H9 (cell line): ENCODE measurements at regions not wholly inside any gene's neighbourhood (a gene's known extent, or its start where the extent isn't known, plus 50 kb on each side); places are given as distances from the start of the nearest gene placed in this dataset.

ENCODE experiments used
- DNase-seq: peaks from one replicate; pipeline ENCODE4 v3.0.0-alpha.2; 2017
- H2AFZ ChIP-seq: one replicate; pipeline ENCODE4 v1.6.1; 2013; ENCODE audit warnings: mild to moderate bottlenecking, low read length, control low read depth, moderate library complexity
- H2AK5ac ChIP-seq: 2 replicates; pipeline ENCODE4 v1.6.1; 2013; ENCODE audit warnings: low read length, control low read depth, mixed read lengths; ENCODE audit not compliant: insufficient read length
- H2BK120ac ChIP-seq: one replicate; pipeline ENCODE4 v1.6.1; 2013; ENCODE audit warnings: low read depth, mild to moderate bottlenecking, low read length, control low read depth, inconsistent platforms; ENCODE audit not compliant: poor library complexity, severe bottlenecking
- H2BK12ac ChIP-seq: 2 replicates; pipeline ENCODE4 v1.6.1; 2013; ENCODE audit warnings: low read length, control low read depth, mixed read lengths, low read depth; ENCODE audit not compliant: insufficient read length
- H2BK15ac ChIP-seq: 2 replicates; pipeline ENCODE4 v1.6.1; 2013; ENCODE audit warnings: low read depth, low read length, control low read depth
- H2BK20ac ChIP-seq: one replicate; pipeline ENCODE4 v1.6.1; 2013; ENCODE audit warnings: low read depth, mild to moderate bottlenecking, low read length, control low read depth, inconsistent platforms; ENCODE audit not compliant: poor library complexity, severe bottlenecking
- H2BK5ac ChIP-seq: 2 replicates; pipeline ENCODE4 v1.6.1; 2013; ENCODE audit warnings: low read length, control low read depth, mixed read lengths; ENCODE audit not compliant: insufficient read length
- H3K14ac ChIP-seq: 2 replicates; pipeline ENCODE4 v1.6.1; 2013; ENCODE audit warnings: low read length, control low read depth; ENCODE audit not compliant: insufficient read depth
- H3K18ac ChIP-seq: 2 replicates; pipeline ENCODE4 v1.6.1; 2013; ENCODE audit warnings: low read depth, mild to moderate bottlenecking, mixed read lengths, low read length, control low read depth; ENCODE audit not compliant: insufficient read length
- H3K23ac ChIP-seq: 2 replicates; pipeline ENCODE4 v1.6.1; 2013; ENCODE audit warnings: low read length, control low read depth, mixed read lengths, low read depth; ENCODE audit not compliant: insufficient read length
- H3K23me2 ChIP-seq: 2 replicates; pipeline ENCODE4 v1.6.1; 2013; ENCODE audit warnings: low read depth, mild to moderate bottlenecking, mixed read lengths, low read length, control low read depth; ENCODE audit not compliant: insufficient read length, poor library complexity, severe bottlenecking
- H3K27ac ChIP-seq: 2 replicates; pipeline ENCODE4 v1.5.1; 2013; ENCODE audit warnings: low read length, control low read depth, mixed read lengths, low read depth; ENCODE audit not compliant: insufficient read length
- H3K27me3 ChIP-seq: 2 replicates; pipeline ENCODE4 v1.6.1; 2013; ENCODE audit warnings: low read length, control low read depth, inconsistent platforms; ENCODE audit not compliant: insufficient read depth
- H3K4ac ChIP-seq: 2 replicates; pipeline ENCODE4 v1.6.1; 2013; ENCODE audit warnings: low read depth, mild to moderate bottlenecking, control low read depth, inconsistent platforms, low read length, moderate library complexity
- H3K4me1 ChIP-seq: 2 replicates; pipeline ENCODE4 v1.6.1; 2013; ENCODE audit warnings: low read length, control low read depth, inconsistent platforms; ENCODE audit not compliant: insufficient read depth
- H3K4me2 ChIP-seq: 2 replicates; pipeline ENCODE4 v1.6.1; 2013; ENCODE audit warnings: low read length, control low read depth, mixed read lengths; ENCODE audit not compliant: insufficient read length, insufficient read depth
- H3K56ac ChIP-seq: 2 replicates; pipeline ENCODE4 v1.6.1; 2013; ENCODE audit warnings: low read depth, mild to moderate bottlenecking, mixed read lengths, low read length, control low read depth; ENCODE audit not compliant: insufficient read length
- H3K79me1 ChIP-seq: 2 replicates; pipeline ENCODE4 v1.6.1; 2013; ENCODE audit warnings: low read depth, mild to moderate bottlenecking, moderate library complexity, low read length, control low read depth, inconsistent platforms; ENCODE audit not compliant: insufficient read depth, poor library complexity, severe bottlenecking
- H3K79me2 ChIP-seq: 2 replicates; pipeline ENCODE4 v1.6.1; 2013; ENCODE audit warnings: low read length, control low read depth, inconsistent platforms; ENCODE audit not compliant: insufficient read depth
- H3K9ac ChIP-seq: 2 replicates; pipeline ENCODE4 v1.6.1; 2013; ENCODE audit warnings: low read length, control low read depth, mixed read lengths; ENCODE audit not compliant: insufficient read length; ENCODE audit errors: extremely low read depth
- H3K9me3 ChIP-seq: one replicate; pipeline ENCODE4 v1.6.1; 2013; ENCODE audit warnings: low read depth, low read length, inconsistent platforms; ENCODE audit not compliant: control insufficient read depth
- H3T11ph ChIP-seq: one replicate; pipeline ENCODE4 v1.6.1; 2013; ENCODE audit warnings: mild to moderate bottlenecking, low read length, control low read depth, inconsistent platforms
- H4K20me1 ChIP-seq: one replicate; pipeline ENCODE4 v1.6.1; 2013; ENCODE audit not compliant: control insufficient read depth, insufficient read length, insufficient read depth
- H4K5ac ChIP-seq: 2 replicates; pipeline ENCODE4 v1.6.1; 2013; ENCODE audit warnings: low read depth, mild to moderate bottlenecking, mixed read lengths, low read length, control low read depth; ENCODE audit not compliant: insufficient read length
- H4K8ac ChIP-seq: replicated peaks from 2 replicates; pipeline ENCODE4 v1.6.1; 2013; ENCODE audit warnings: low read length, control low read depth, mixed read lengths, low read depth; ENCODE audit not compliant: insufficient read length
- H4K91ac ChIP-seq: 2 replicates; pipeline ENCODE4 v1.6.1; 2013; ENCODE audit warnings: low read depth, mild to moderate bottlenecking, moderate library complexity, mixed read lengths, low read length, control low read depth; ENCODE audit not compliant: insufficient read length
- H3K27ac Mint-ChIP-seq, 3 experiments: 2 replicates in 2 of 3; 3 replicates in 1 of 3; pipeline ENCODE4 v1.8.0; 2020 to 2021; ENCODE audit warnings: mixed read lengths in 3 of 3, mild to moderate bottlenecking in 1 of 3, moderate library complexity in 1 of 3
- H3K27me3 Mint-ChIP-seq: 2 replicates; pipeline ENCODE4 v1.8.0; 2021; ENCODE audit warnings: low read depth, mild to moderate bottlenecking, moderate library complexity, mixed read lengths
- H3K36me3 Mint-ChIP-seq, 3 experiments: 2 replicates in 2 of 3; 3 replicates in 1 of 3; pipeline ENCODE4 v1.8.0; 2020 to 2021; ENCODE audit warnings: low read depth in 3 of 3, mixed read lengths in 3 of 3; ENCODE audit not compliant: insufficient read depth in 1 of 3
- H3K4me1 Mint-ChIP-seq, 2 experiments: 2 replicates each; pipeline ENCODE4 v1.8.0; 2020; ENCODE audit warnings: mixed read lengths in 2 of 2
- H3K4me3 Mint-ChIP-seq, 2 experiments: 2 replicates in 1 of 2; 3 replicates in 1 of 2; pipeline ENCODE4 v1.8.0; 2020 to 2021; ENCODE audit warnings: mild to moderate bottlenecking in 2 of 2, mixed read lengths in 2 of 2, moderate library complexity in 1 of 2
- H3K9me3 Mint-ChIP-seq, 2 experiments: 2 replicates in 1 of 2; 3 replicates in 1 of 2; pipeline ENCODE4 v1.8.0; 2020; ENCODE audit warnings: mild to moderate bottlenecking in 2 of 2, mixed read lengths in 2 of 2, moderate library complexity in 1 of 2
- CTCF ChIP-seq: fragments of 200-600 bp; sonication (generic); conservative IDR thresholded peaks from 3 replicates; pipeline ENCODE4 v1.8.0; 2021; ENCODE audit warnings: antibody characterized with exemption, mild to moderate bottlenecking

GRCh38 chr12:89172224-89172623 is 180.1 kb downstream of the DUSP6 start:
- Histone ChIP-seq H3K18ac (no peak overlapping the region), H4K20me1 (no peaks in the 10 kb centered on the region), H3K9ac (no peak overlapping the region), H4K5ac (no peak overlapping the region), H3K23me2 (no peaks in the 10 kb centered on the region), H3K14ac (no peak overlapping the region), H3K79me2 (no peaks in the 10 kb centered on the region), H3K27me3 (no peaks in the 10 kb centered on the region), H2BK5ac (no peak overlapping the region), H3T11ph (no peak overlapping the region), H3K56ac (no peak overlapping the region), H3K4me2 (no peak overlapping the region), H4K8ac (no peak overlapping the region), H3K23ac (no peak overlapping the region), H3K4me1 (no peaks in the 10 kb centered on the region), H4K91ac (no peak overlapping the region), H2AFZ (no peak overlapping the region), H3K9me3 (no peaks in the 10 kb centered on the region), H2BK12ac (no peak overlapping the region), H2AK5ac (no peak overlapping the region), H3K79me1 (no peaks in the 10 kb centered on the region), H2BK15ac (no peak overlapping the region), H3K27ac (no peak overlapping the region), H3K4ac (no peak overlapping the region), H2BK120ac (no peak overlapping the region), H2BK20ac (no peak overlapping the region)
- Mint-ChIP-seq H3K4me3 (no peak overlapping the region), H3K4me1 (no peaks in the 10 kb centered on the region), H3K9me3 (peaks cover 0 to 7% of the 10 kb centered on the region in 2 experiments; a peak in 3 of 5 replicates), H3K36me3 (peaks cover 0 to 4% (median 1%) of the 10 kb centered on the region in 3 experiments; a peak in 1 of 7 replicates), H3K27ac (no peak overlapping the region), H3K27me3 (no peaks in the 10 kb centered on the region)
- no peak for DNase-seq
- TF ChIP-seq CTCF = no peak
